IMR-90 (cell line): ENCODE measurements at regions not wholly inside any gene's neighbourhood (a gene's known extent, or its start where the extent isn't known, plus 50 kb on each side); places are given as distances from the start of the nearest gene placed in this dataset.
A peak's percentile ranks its signal among the peaks of the same experiment; 100 is the strongest.

Experiments
- ATAC-seq: fragments of 200-7000 bp; cut with Tn5 transposase; 2 replicates; pipeline ENCODE4 v1.9.1; 2020; ENCODE audit warnings: low read depth, mild to moderate bottlenecking, moderate library complexity
- BruUV-seq: library from RNA; stranded (reverse); fragments of 400-500 nt; replicated peaks from 2 replicates; lab custom pipeline; 2021; lab: Mats Ljungman, UMichigan
- CTCF ChIA-PET: fragments of 300-600 bp; formaldehyde crosslinking; extraction: SDS; loops from one replicate; lab custom pipeline; 2021; ENCODE audit warnings: antibody characterized with exemption; lab: Yijun Ruan, JAX
- POLR2A ChIA-PET: fragments of 300-600 bp; sonication (Branson Sonifier 250); formaldehyde crosslinking; loops from one replicate; lab custom pipeline; 2022; ENCODE audit warnings: antibody characterized with exemption; ENCODE audit not compliant: unreplicated experiment; lab: Charles Lee
- DNase-seq: peaks from one replicate; pipeline ENCODE4 v3.0.0; 2013
- H2AFZ ChIP-seq: replicated peaks from 2 replicates; pipeline ENCODE3; 2013; ENCODE audit warnings: low read length, mild to moderate bottlenecking; ENCODE audit not compliant: poor library complexity
- H2AK5ac ChIP-seq: 2 replicates; pipeline ENCODE4 v1.6.1; 2013; ENCODE audit warnings: low read depth, low read length, inconsistent platforms
- H2AK9ac ChIP-seq: replicated peaks from 2 replicates; pipeline ENCODE3; 2013; ENCODE audit warnings: mild to moderate bottlenecking, low read depth, low read length, moderate library complexity; ENCODE audit not compliant: poor library complexity
- H2BK120ac ChIP-seq: 2 replicates; pipeline ENCODE4 v1.6.1; 2013; ENCODE audit warnings: low read depth, low read length, inconsistent platforms
- H2BK15ac ChIP-seq: 3 replicates; pipeline ENCODE4 v1.6.1; 2013; ENCODE audit warnings: low read depth, low read length, inconsistent platforms
- H2BK20ac ChIP-seq: 2 replicates; pipeline ENCODE4 v1.6.1; 2013; ENCODE audit warnings: low read depth, mild to moderate bottlenecking, inconsistent platforms, low read length, moderate library complexity
- H2BK5ac ChIP-seq: 2 replicates; pipeline ENCODE4 v1.6.1; 2013; ENCODE audit warnings: mild to moderate bottlenecking, low read depth, low read length, inconsistent platforms; ENCODE audit not compliant: poor library complexity, severe bottlenecking
- H3K14ac ChIP-seq: replicated peaks from 2 replicates; pipeline ENCODE4 v1.6.1; 2013; ENCODE audit warnings: low read depth, low read length, inconsistent platforms
- H3K18ac ChIP-seq: 2 replicates; pipeline ENCODE4 v1.6.1; 2013; ENCODE audit warnings: low read depth, low read length, control low read depth
- H3K23ac ChIP-seq: 2 replicates; pipeline ENCODE4 v1.6.1; 2013; ENCODE audit warnings: low read depth, low read length, inconsistent platforms
- H3K27ac ChIP-seq: 2 replicates; pipeline ENCODE4 v1.5.1; 2013; ENCODE audit warnings: mild to moderate bottlenecking, control low read depth, low read length; ENCODE audit not compliant: insufficient read depth
- H3K27me3 ChIP-seq: 2 replicates; pipeline ENCODE4 v1.6.1; 2013; ENCODE audit warnings: low read length; ENCODE audit not compliant: control insufficient read depth, insufficient read depth
- H3K36me3 ChIP-seq: 2 replicates; pipeline ENCODE4 v1.6.1; 2013; ENCODE audit warnings: low read length, mixed read lengths; ENCODE audit not compliant: control insufficient read depth, insufficient read depth
- H3K4ac ChIP-seq: 2 replicates; pipeline ENCODE4 v1.6.1; 2013; ENCODE audit warnings: low read depth, low read length, inconsistent platforms
- H3K4me1 ChIP-seq: 2 replicates; pipeline ENCODE4 v1.6.1; 2013; ENCODE audit warnings: low read length, mixed read lengths; ENCODE audit not compliant: control insufficient read depth, insufficient read depth
- H3K4me2 ChIP-seq: 2 replicates; pipeline ENCODE4 v1.6.1; 2013; ENCODE audit warnings: low read depth, mild to moderate bottlenecking, control low read depth, low read length, moderate library complexity
- H3K4me3 ChIP-seq: 2 replicates; pipeline ENCODE4 v1.5.1; 2013; ENCODE audit warnings: low read depth, mild to moderate bottlenecking, control low read depth, low read length, moderate library complexity; ENCODE audit not compliant: insufficient read depth
- H3K56ac ChIP-seq: 2 replicates; pipeline ENCODE4 v1.6.1; 2013; ENCODE audit warnings: low read length, inconsistent platforms; ENCODE audit not compliant: insufficient read depth; ENCODE audit errors: extremely low read depth
- H3K79me1 ChIP-seq, 2 experiments: 2 replicates each; pipeline ENCODE4 v1.6.1; 2013; ENCODE audit warnings: low read length in 2 of 2, inconsistent platforms in 1 of 2, low read depth in 1 of 2
- H3K9ac ChIP-seq: 2 replicates; pipeline ENCODE4 v1.6.1; 2013; ENCODE audit warnings: low read depth, low read length, control low read depth
- H3K9me1 ChIP-seq: 2 replicates; pipeline ENCODE4 v1.6.1; 2013; ENCODE audit warnings: low read length, inconsistent platforms; ENCODE audit not compliant: insufficient read depth
- H3K9me3 ChIP-seq: 2 replicates; pipeline ENCODE4 v1.6.1; 2013; ENCODE audit warnings: low read length; ENCODE audit not compliant: control insufficient read depth, insufficient read depth
- H4K20me1 ChIP-seq: 2 replicates; pipeline ENCODE4 v1.6.1; 2013; ENCODE audit warnings: low read length, inconsistent platforms; ENCODE audit not compliant: insufficient read depth
- H4K5ac ChIP-seq: 2 replicates; pipeline ENCODE4 v1.6.1; 2013; ENCODE audit warnings: mild to moderate bottlenecking, low read depth, low read length, control low read depth
- H4K8ac ChIP-seq, 2 experiments: 2 replicates each; pipeline ENCODE4 v1.6.1; 2013; ENCODE audit warnings: low read depth in 2 of 2, low read length in 2 of 2, control low read depth in 1 of 2, inconsistent platforms in 1 of 2
- H4K91ac ChIP-seq: 2 replicates; pipeline ENCODE4 v1.6.1; 2013; ENCODE audit warnings: low read depth, low read length, inconsistent platforms; ENCODE audit not compliant: insufficient read depth
- CEBPB ChIP-seq: IDR thresholded peaks from 2 replicates; pipeline ENCODE4 v1.6.1; 2012; ENCODE audit warnings: low read depth, low read length, improper control_type of control experiment
- NFE2L2 ChIP-seq: fragments of 150-350 bp; IDR thresholded peaks from 2 replicates; pipeline ENCODE4 v1.6.1; 2016; ENCODE audit warnings: low read depth, mild to moderate bottlenecking, low read length
- dilution Hi-C: fragments of 300-500 bp; cut with HindIII; formaldehyde crosslinking; loops from one replicate; pipeline ENCODE4 v1.14.3; 2018; ENCODE audit warnings: low sequenced_read_pairs; ENCODE audit not compliant: unreplicated experiment
- in situ Hi-C: fragments of 300-500 bp; cut with MboI; formaldehyde crosslinking; loops from 3 replicates; pipeline ENCODE4 v1.14.3; 2019; ENCODE audit warnings: low sequenced_read_pairs, inconsistent platforms, mixed read lengths
- intact Hi-C: fragments of 100-400 bp; cut with micrococcal nuclease; formaldehyde crosslinking; loops from 2 replicates; pipeline ENCODE4 v1.10.0; 2022

- H2BK120ac ChIP-seq: no peak overlapping the region
- no TSS peak for BruUV-seq
- POLR2A ChIA-PET: no interaction called here
These were observed 528.6 kb downstream of the ANKRD50 start for GRCh38 chr4:124183926-124184325.

More at GRCh38 chr4:124183926-124184325, 528.6 kb downstream of the ANKRD50 start:
- H3K27me3 ChIP-seq: no peaks in the 10 kb centered on the region
- H2BK15ac ChIP-seq: no peak overlapping the region
- no peak overlapping the region for H4K91ac ChIP-seq
- peaks cover 4% of the 10 kb centered on the region for H3K9me1 ChIP-seq
- H3K4ac ChIP-seq: no peak overlapping the region
- no peak overlapping the region for H3K4me3 ChIP-seq
- no peaks in the 10 kb centered on the region for H4K20me1 ChIP-seq
- no peak overlapping the region for H3K27ac ChIP-seq
- intact Hi-C loops (no loop called here), dilution Hi-C loops (no loop called here), in situ Hi-C loops (no loop called here)
- no peak overlapping the region for H3K14ac ChIP-seq
- no peak overlapping the region for H2BK5ac ChIP-seq
- no peak overlapping the region for H2AK5ac ChIP-seq
- no peaks in the 10 kb centered on the region for H3K79me1 ChIP-seq
- peak; percentile 41 for DNase-seq
- H3K56ac ChIP-seq: no peak overlapping the region
- no peaks in the 10 kb centered on the region for H3K9me3 ChIP-seq
- no peak overlapping the region for H3K9ac ChIP-seq
- H2AFZ ChIP-seq: no peak overlapping the region
- H4K8ac ChIP-seq: no peak overlapping the region
- no peak overlapping the region for H2BK20ac ChIP-seq
- no peak overlapping the region for H3K4me2 ChIP-seq
- H4K5ac ChIP-seq: no peak overlapping the region
- peak; percentile 55 for TF ChIP-seq CEBPB
- no peak for TF ChIP-seq NFE2L2
- H2AK9ac ChIP-seq: no peak overlapping the region
- no peak overlapping the region for H3K18ac ChIP-seq
- CTCF ChIA-PET: interaction anchor here (1.4 kb wide), 1 partner anchor 11 kb away, joined by 3 read pairs; no protein-coding TSS in a partner anchor
- peaks cover 4% of the 10 kb centered on the region for H3K4me1 ChIP-seq
- H3K23ac ChIP-seq: no peak overlapping the region
- no peaks in the 10 kb centered on the region for H3K36me3 ChIP-seq
- ATAC-seq: no peak
